ENCODE measurements at regions not wholly inside any gene's neighbourhood (a gene's known extent, or its start where the extent isn't known, plus 50 kb on each side); places are given as distances from the start of the nearest gene placed in this dataset.
A peak's percentile ranks its signal among the peaks of the same experiment; 100 is the strongest.

DNA sequence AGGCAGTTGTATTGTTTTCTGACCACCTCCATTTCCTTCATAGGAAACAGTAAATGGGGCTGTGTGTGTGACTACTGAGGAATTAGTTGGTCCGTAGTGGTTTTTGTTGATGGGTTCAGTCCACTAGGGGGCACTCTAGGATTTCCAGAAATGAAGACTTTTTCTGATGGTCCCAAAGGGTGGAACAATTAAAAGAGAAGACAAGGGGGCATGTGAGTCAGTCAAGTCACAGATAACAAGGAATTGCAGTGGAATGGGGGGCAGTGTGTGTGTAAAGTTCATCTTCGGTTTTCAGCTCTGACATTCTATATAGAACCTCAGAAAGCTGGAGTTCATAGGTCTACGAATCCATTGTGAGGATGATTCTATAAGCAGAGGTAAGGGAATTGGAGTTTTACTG is 186.6 kb upstream of the OR4E1 start:
- in situ Hi-C loops (cut with MboI; ENCODE audit: low sequenced_read_pairs) (no loop called here), dilution Hi-C loops (cut with HindIII; ENCODE audit: low sequenced_read_pairs, unreplicated experiment) (no loop called here), intact Hi-C loops (cut with micrococcal nuclease) (no loop called here)
- Histone ChIP-seq H2AK9ac (replicated peaks; ENCODE audit: low read depth, low read length, poor library complexity) (no peak overlapping the region), H2BK120ac (ENCODE audit: low read depth, low read length) (no peak overlapping the region), H2BK15ac (ENCODE audit: low read depth, low read length) (no peak overlapping the region), H3K56ac (ENCODE audit: extremely low read depth, insufficient read depth, low read length) (no peak overlapping the region), H3K14ac (replicated peaks; ENCODE audit: low read depth, low read length) (no peak overlapping the region), H2BK20ac (ENCODE audit: low read depth, low read length) (no peak overlapping the region), H3K4me1 (ENCODE audit: control insufficient read depth, insufficient read depth, low read length) (no peaks in the 10 kb centered on the region), H3K27me3 (ENCODE audit: control insufficient read depth, insufficient read depth, low read length) (no peaks in the 10 kb centered on the region), H3K79me1 (ENCODE audit: low read depth in 1 of 2, low read length in 2 of 2) (no peaks in the 10 kb centered on the region), H3K18ac (ENCODE audit: low read depth, low read length) (no peak overlapping the region), H3K4me2 (ENCODE audit: low read depth, low read length) (no peak overlapping the region), H4K91ac (ENCODE audit: insufficient read depth, low read depth, low read length) (no peak overlapping the region), H4K20me1 (ENCODE audit: insufficient read depth, low read length) (no peaks in the 10 kb centered on the region), H3K9me3 (ENCODE audit: control insufficient read depth, insufficient read depth, low read length) (no peaks in the 10 kb centered on the region), H2AFZ (replicated peaks; ENCODE audit: low read length, poor library complexity) (no peak overlapping the region), H3K36me3 (ENCODE audit: control insufficient read depth, insufficient read depth, low read length) (no peaks in the 10 kb centered on the region), H3K4ac (ENCODE audit: low read depth, low read length) (no peak overlapping the region), H3K9ac (ENCODE audit: low read depth, low read length) (no peak overlapping the region), H3K27ac (ENCODE audit: insufficient read depth, low read length) (no peak overlapping the region), H2BK5ac (ENCODE audit: low read depth, low read length, poor library complexity, severe bottlenecking) (no peak overlapping the region), H3K4me3 (ENCODE audit: insufficient read depth, low read depth, low read length) (no peak overlapping the region), H3K23ac (ENCODE audit: low read depth, low read length) (no peak overlapping the region), H4K5ac (ENCODE audit: low read depth, low read length) (no peak overlapping the region), H3K9me1 (ENCODE audit: insufficient read depth, low read length) (no peaks in the 10 kb centered on the region), H2AK5ac (ENCODE audit: low read depth, low read length) (no peak overlapping the region), H4K8ac (ENCODE audit: low read depth in 2 of 2, low read length in 2 of 2) (no peak overlapping the region)
- ChIA-PET CTCF (no interaction called here), POLR2A (ENCODE audit: unreplicated experiment) (no interaction called here)
- no peak for DNase-seq
- no peak for ATAC-seq (ENCODE audit: low read depth)
- BruUV-seq (replicated peaks), result no TSS peak
- WGBS, 2 experiments (ENCODE audit: extremely low coverage in 2 of 2, insufficient read length in 1 of 2), result no CpG with 5 or more reads among the region's 3 CpGs
- TF ChIP-seq POLR2A (IDR thresholded peaks at IDR 0.05; ENCODE audit: low read depth, low read length), result no peak
- no peak for TF ChIP-seq SMC3 (IDR thresholded peaks at IDR 0.05; ENCODE audit: low read depth, low read length)
- TF ChIP-seq, protein P1, sequence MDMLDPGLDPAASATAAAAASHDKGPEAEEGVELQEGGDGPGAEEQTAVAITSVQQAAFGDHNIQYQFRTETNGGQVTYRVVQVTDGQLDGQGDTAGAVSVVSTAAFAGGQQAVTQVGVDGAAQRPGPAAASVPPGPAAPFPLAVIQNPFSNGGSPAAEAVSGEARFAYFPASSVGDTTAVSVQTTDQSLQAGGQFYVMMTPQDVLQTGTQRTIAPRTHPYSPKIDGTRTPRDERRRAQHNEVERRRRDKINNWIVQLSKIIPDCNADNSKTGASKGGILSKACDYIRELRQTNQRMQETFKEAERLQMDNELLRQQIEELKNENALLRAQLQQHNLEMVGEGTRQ (IDR thresholded peaks at IDR 0.05; ENCODE audit: low read depth, low read length), result no peak
- TF ChIP-seq NFE2L2 (IDR thresholded peaks at IDR 0.05; ENCODE audit: low read depth, low read length), result no peak
- TF ChIP-seq, protein P2, sequence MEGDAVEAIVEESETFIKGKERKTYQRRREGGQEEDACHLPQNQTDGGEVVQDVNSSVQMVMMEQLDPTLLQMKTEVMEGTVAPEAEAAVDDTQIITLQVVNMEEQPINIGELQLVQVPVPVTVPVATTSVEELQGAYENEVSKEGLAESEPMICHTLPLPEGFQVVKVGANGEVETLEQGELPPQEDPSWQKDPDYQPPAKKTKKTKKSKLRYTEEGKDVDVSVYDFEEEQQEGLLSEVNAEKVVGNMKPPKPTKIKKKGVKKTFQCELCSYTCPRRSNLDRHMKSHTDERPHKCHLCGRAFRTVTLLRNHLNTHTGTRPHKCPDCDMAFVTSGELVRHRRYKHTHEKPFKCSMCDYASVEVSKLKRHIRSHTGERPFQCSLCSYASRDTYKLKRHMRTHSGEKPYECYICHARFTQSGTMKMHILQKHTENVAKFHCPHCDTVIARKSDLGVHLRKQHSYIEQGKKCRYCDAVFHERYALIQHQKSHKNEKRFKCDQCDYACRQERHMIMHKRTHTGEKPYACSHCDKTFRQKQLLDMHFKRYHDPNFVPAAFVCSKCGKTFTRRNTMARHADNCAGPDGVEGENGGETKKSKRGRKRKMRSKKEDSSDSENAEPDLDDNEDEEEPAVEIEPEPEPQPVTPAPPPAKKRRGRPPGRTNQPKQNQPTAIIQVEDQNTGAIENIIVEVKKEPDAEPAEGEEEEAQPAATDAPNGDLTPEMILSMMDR (conservative IDR thresholded peaks at IDR 0.05; ENCODE audit: low read depth, low read length), result peak; percentile 25; the same call in 1 of the 2 replicates
- TF ChIP-seq RAD21 (IDR thresholded peaks at IDR 0.05; ENCODE audit: low read length), result no peak
- no peak for TF ChIP-seq FOS (IDR thresholded peaks at IDR 0.05; ENCODE audit: low read depth, low read length)
- TF ChIP-seq BHLHE40 (IDR thresholded peaks at IDR 0.05; ENCODE audit: low read depth, low read length), result no peak

All from IMR-90 (cell line).